Keratinocyte (primary cell): ENCODE measurements at regions not wholly inside any gene's neighbourhood (a gene's known extent, or its start where the extent isn't known, plus 50 kb on each side); places are given as distances from the start of the nearest gene placed in this dataset.

Experiments
- DNase-seq: peaks from one replicate; pipeline ENCODE4 v3.0.0-alpha.2; 2011; ENCODE audit warnings: low read depth, missing footprints, low spot score
- FAIRE-seq: peaks from 2 replicates; lab custom pipeline; 2011; peaks lifted over from hg19 to GRCh38; lab: Jason Lieb, UNC
- H2AFZ ChIP-seq: 2 replicates; pipeline ENCODE4 v1.6.0; 2012; ENCODE audit warnings: low read length, control low read depth, inconsistent platforms; ENCODE audit not compliant: control insufficient read depth
- H3K27ac ChIP-seq: 2 replicates; pipeline ENCODE4 v1.5.1; 2011; ENCODE audit warnings: low read length; ENCODE audit not compliant: control insufficient read depth, insufficient read depth
- H3K27me3 ChIP-seq: 3 replicates; pipeline ENCODE4 v1.6.0; 2011; ENCODE audit warnings: low read length; ENCODE audit not compliant: control insufficient read depth, insufficient read depth; ENCODE audit errors: extremely low read depth
- H3K36me3 ChIP-seq, 2 experiments: 2 replicates in 1 of 2; 3 replicates in 1 of 2; pipeline ENCODE4 v1.5.1; 2011; ENCODE audit warnings: low read length in 2 of 2, mild to moderate bottlenecking in 1 of 2; ENCODE audit not compliant: control insufficient read depth in 2 of 2, insufficient read depth in 2 of 2; ENCODE audit errors: extremely low read depth in 1 of 2
- H3K4me1 ChIP-seq: 3 replicates; pipeline ENCODE4 v1.5.1; 2011; ENCODE audit warnings: low read length; ENCODE audit not compliant: control insufficient read depth, insufficient read depth; ENCODE audit errors: extremely low read depth
- H3K4me2 ChIP-seq: 3 replicates; pipeline ENCODE4 v1.6.0; 2011; ENCODE audit warnings: low read depth, low read length; ENCODE audit not compliant: control insufficient read depth, insufficient read depth; ENCODE audit errors: extremely low read depth
- H3K4me3 ChIP-seq, 3 experiments: fragments of 200-600 bp in 1 of 3; sonication (generic) in 1 of 3; 2 replicates in 2 of 3; 3 replicates in 1 of 3; pipeline ENCODE4 v1.5.1; 2011 to 2016; ENCODE audit warnings: low read length in 3 of 3, mild to moderate bottlenecking in 3 of 3, control low read depth in 2 of 3, inconsistent platforms in 1 of 3, low read depth in 1 of 3, mixed read lengths in 1 of 3, mixed run types in 1 of 3, moderate library complexity in 1 of 3; ENCODE audit not compliant: control insufficient read depth in 2 of 3, insufficient read depth in 2 of 3; ENCODE audit errors: extremely low read depth in 1 of 3
- H3K79me2 ChIP-seq: 2 replicates; pipeline ENCODE4 v1.6.0; 2012; ENCODE audit warnings: low read length; ENCODE audit not compliant: control insufficient read depth, insufficient read depth
- H3K9ac ChIP-seq: 3 replicates; pipeline ENCODE4 v1.6.0; 2011; ENCODE audit warnings: low read length; ENCODE audit not compliant: control insufficient read depth, insufficient read depth; ENCODE audit errors: extremely low read depth
- H3K9me1 ChIP-seq: 3 replicates; pipeline ENCODE4 v1.6.0; 2011; ENCODE audit warnings: low read length; ENCODE audit not compliant: control insufficient read depth, insufficient read depth; ENCODE audit errors: extremely low read depth
- H3K9me3 ChIP-seq: 2 replicates; pipeline ENCODE4 v1.5.1; 2012; ENCODE audit warnings: low read depth, low read length; ENCODE audit not compliant: control insufficient read depth
- H4K20me1 ChIP-seq: 3 replicates; pipeline ENCODE4 v1.6.0; 2011; ENCODE audit warnings: low read length; ENCODE audit not compliant: control insufficient read depth, insufficient read depth; ENCODE audit errors: extremely low read depth
- CTCF ChIP-seq, 3 experiments: IDR thresholded peaks in 1 of 3; conservative IDR thresholded peaks in 1 of 3; optimal IDR thresholded peaks in 1 of 3; 2 replicates in 2 of 3; 3 replicates in 1 of 3; pipeline versions ENCODE3 to v1.5.1; 2011; ENCODE audit warnings: low read length in 3 of 3, mild to moderate bottlenecking in 3 of 3, moderate library complexity in 2 of 3, control low read depth in 1 of 3, inconsistent platforms in 1 of 3; ENCODE audit not compliant: insufficient read depth in 2 of 3; ENCODE audit errors: extremely low read depth in 1 of 3
- EZH2 ChIP-seq: IDR thresholded peaks from one replicate; pipeline ENCODE4 v1.6.1; 2012; ENCODE audit warnings: inconsistent platforms, mild to moderate bottlenecking, low read length, moderate library complexity
- dilution Hi-C: fragments of 300-500 bp; cut with MboI; formaldehyde crosslinking; loops from one replicate; pipeline ENCODE4 v1.7.0; 2020; ENCODE audit warnings: low sequenced_read_pairs; ENCODE audit not compliant: extremely low pct_ligation_motif_present

DNA sequence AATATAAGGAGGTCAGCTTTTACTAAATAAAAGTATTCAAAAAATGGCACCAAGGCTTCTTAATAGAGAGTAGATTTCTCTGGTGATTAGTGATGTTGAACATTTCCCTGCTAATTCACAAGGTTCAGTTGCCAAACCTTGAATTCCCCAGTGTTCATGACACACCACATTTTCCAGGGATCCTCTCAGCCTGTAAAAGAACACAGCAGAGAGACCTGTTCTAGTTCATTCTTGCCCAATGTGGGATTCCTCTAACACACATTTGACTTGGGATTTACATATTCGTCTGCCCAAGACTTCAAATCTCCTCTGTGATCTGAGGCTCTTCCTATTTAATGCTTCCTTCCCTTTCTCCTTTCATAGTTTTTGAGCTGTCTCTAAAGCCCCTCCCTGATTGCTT lies 273.2 kb upstream of the CDH9 start:
- H3K27ac ChIP-seq = no peak overlapping the region

GRCh38 chr5:27308153-27308552 lies 269.8 kb upstream of the CDH9 start:
- TF ChIP-seq CTCF (optimal IDR thresholded peaks at IDR 0.05 in 1 of 3, IDR thresholded peaks at IDR 0.05 in 1 of 3, conservative IDR thresholded peaks at IDR 0.05 in 1 of 3; ENCODE audit: extremely low read depth in 1 of 3, insufficient read depth in 2 of 3, low read length in 3 of 3) (no peak), EZH2 (no peak)
- H3K4me3 ChIP-seq = no peak overlapping the region
- H3K27me3 ChIP-seq = no peaks in the 10 kb centered on the region
- no peaks in the 10 kb centered on the region for H4K20me1 ChIP-seq
- H3K9ac ChIP-seq = no peak overlapping the region
- no peak overlapping the region for H3K4me2 ChIP-seq
- no peaks in the 10 kb centered on the region for H3K9me1 ChIP-seq
- peaks cover 7% of the 10 kb centered on the region for H3K4me1 ChIP-seq
- FAIRE-seq (peak; percentile 89), DNase-seq (no peak)
- no peaks in the 10 kb centered on the region for H3K9me3 ChIP-seq
- no peak overlapping the region for H3K27ac ChIP-seq
- no peak overlapping the region for H2AFZ ChIP-seq
- no peaks in the 10 kb centered on the region for H3K36me3 ChIP-seq
- no peaks in the 10 kb centered on the region for H3K79me2 ChIP-seq
- dilution Hi-C loops = no loop called here

More for the DNA sequence above, 273.2 kb upstream of the CDH9 start:
- peak; percentile 85 for FAIRE-seq
- Histone ChIP-seq H3K4me2 (no peak overlapping the region), H3K9me1 (no peaks in the 10 kb centered on the region), H3K9me3 (no peaks in the 10 kb centered on the region), H3K9ac (no peak overlapping the region), H3K4me3 (no peak overlapping the region), H3K36me3 (no peaks in the 10 kb centered on the region), H4K20me1 (no peaks in the 10 kb centered on the region), H2AFZ (peak overlapping the region; percentile 60), H3K27me3 (no peaks in the 10 kb centered on the region), H3K79me2 (no peaks in the 10 kb centered on the region), H3K4me1 (peaks cover 16% of the 10 kb centered on the region)
- TF ChIP-seq CTCF (optimal IDR thresholded peaks at IDR 0.05 in 1 of 3, IDR thresholded peaks at IDR 0.05 in 1 of 3, conservative IDR thresholded peaks at IDR 0.05 in 1 of 3; ENCODE audit: extremely low read depth in 1 of 3, insufficient read depth in 2 of 3, low read length in 3 of 3) (no peak), EZH2 (no peak)
- DNase-seq = no peak
- dilution Hi-C loops = no loop called here
